ENCODE measurements at regions not wholly inside any gene's neighbourhood (a gene's known extent, or its start where the extent isn't known, plus 50 kb on each side); places are given as distances from the start of the nearest gene placed in this dataset.

DNA sequence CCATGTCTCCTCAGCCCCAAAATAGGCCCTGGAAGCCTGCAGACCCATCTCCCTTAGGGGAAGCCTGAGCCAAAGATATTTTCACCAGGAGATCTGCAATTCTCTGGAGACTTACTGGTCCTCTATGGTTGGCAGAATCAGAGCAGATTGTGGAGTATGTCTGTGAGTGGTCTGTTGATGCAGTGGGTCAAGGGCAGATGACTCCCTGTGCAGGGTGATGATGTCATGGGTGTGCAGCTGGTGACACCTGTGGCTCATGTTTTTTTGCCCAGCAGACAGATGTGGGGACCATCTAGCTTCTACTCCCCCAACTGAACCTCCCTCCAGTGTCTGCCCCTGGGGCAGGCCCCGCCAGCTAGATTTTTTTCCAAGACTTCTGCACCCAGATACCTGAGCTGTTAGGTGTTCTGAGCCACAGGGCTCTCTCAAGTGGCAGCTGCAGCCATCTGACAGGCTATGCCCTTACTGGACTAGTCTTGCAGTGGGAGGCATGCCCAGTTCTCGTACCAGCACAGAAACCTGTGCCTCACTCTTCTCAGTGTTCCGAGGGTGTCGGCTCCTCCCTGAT, 558.7 kb upstream of the LRRTM1 start:
- no peak for DNase-seq (ENCODE audit: low read depth in 2 of 2)

DNA sequence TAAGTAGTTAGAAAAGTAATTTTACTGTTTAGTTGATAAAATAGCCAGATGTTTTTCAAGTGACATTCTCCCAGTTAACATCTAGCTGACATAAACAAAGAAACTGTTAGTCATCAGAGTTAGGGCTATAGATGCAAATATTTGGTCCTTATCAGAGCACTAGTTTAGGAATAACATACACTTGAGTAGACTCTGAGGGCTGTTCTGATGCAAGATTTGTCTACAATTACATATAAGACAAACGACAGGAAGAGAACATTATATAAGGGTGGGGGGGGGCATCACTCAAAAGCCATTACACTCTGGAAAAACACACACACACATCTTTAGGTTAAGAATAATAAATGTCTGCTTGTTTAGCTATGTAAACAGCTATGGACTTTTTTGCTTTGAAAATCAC, 554.4 kb upstream of the LRRTM1 start:
- DNase-seq (ENCODE audit: low read depth in 2 of 2) = no peak

- no peak for DNase-seq (ENCODE audit: low read depth in 2 of 2)
Observed at GRCh38 chr2:80856227-80856626, 551.7 kb upstream of the LRRTM1 start.

GRCh38 chr2:80854831-80855230, 550.3 kb upstream of the LRRTM1 start:
- DNase-seq (ENCODE audit: low read depth in 2 of 2) = no peak

DNA sequence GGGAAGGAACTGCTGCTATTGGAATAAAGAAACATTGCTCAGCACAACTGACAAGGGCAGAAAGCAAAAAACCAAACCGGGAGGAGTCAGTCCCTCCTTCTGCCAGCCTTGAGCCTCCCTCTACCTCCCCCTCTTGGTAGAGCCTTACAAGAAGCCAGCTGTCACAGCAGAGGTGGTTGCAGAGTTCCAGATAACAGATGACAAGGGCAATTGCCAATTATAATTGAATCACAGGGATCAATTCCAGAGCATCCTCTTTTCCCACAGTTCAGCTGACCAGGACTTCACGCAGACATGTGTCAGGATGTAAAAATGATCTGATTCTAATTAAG, 548.2 kb upstream of the LRRTM1 start:
- DNase-seq (ENCODE audit: low read depth in 2 of 2) = no peak

- no peak for DNase-seq (ENCODE audit: low read depth in 2 of 2)
Observed at GRCh38 chr2:80852079-80852807, 547.7 kb upstream of the LRRTM1 start.

DNA sequence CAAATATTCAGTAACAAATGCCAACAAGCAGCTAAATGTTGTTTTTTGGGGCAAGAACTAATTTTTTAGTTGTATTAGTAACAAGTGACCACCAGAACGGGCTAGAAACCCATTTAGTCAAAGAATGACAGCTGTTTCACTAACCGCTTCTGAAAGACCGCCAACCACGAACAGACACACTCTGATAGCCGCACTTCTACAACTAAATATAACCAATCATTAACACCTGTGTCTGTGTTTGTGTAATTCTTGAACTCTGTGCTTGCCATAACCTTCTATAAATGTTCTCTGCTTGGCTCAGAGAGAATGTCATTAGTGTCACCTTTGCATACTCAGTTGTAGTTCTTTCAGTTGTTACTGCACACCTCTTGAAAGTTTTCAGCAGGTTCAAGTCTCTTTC, 526.3 kb upstream of the LRRTM1 start:
- DNase-seq (ENCODE audit: low read depth in 2 of 2) = no peak

GRCh38 chr2:80822999-80823398, 518.4 kb upstream of the LRRTM1 start:
- no peak for DNase-seq (ENCODE audit: low read depth in 2 of 2)

DNA sequence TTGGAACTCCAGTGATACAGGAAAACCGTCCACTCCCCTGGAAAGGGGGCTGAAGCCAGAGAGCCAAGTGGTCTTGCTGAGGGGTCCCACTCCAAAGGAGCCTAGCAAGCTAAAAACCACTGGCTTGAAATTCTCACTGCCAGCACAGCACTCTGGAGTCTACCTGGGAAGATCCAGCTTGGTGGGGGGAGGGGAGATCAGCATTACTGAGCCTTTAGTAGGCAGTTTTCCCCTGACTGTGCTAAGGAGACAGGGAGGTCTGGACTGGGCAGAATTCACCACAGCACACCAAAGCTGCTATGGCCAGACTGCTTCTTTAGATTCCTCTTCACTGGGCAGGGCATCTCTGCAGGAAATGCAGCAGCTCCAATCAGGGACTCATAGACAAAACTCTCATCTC, 510.7 kb upstream of the LRRTM1 start:
- DNase-seq (ENCODE audit: low read depth in 2 of 2) = no peak

GRCh38 chr2:80786584-80786983, 482.0 kb upstream of the LRRTM1 start:
- no peak for DNase-seq (ENCODE audit: low read depth in 2 of 2)

- no peak for DNase-seq (ENCODE audit: low read depth in 2 of 2)
Observed at GRCh38 chr2:80778704-80779103, 474.2 kb upstream of the LRRTM1 start.

DNA sequence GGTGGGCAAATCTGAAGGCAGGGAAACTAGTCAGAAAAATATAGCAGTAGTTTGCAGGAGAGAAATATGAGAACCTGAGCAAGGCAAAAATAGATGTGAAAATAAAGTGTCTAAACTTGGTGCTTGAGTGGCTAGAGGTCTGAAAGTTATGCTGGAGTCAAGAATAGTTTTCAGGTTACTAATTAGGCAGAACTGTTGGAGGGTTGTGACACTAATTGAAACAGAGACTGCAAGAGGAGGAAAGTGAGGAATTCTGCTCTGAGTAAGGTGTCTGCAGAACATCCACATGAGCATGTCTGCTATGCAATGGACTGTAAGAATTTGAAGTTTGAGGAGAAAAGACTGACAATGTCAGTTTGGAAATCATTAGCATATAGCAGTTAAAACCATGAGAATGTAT, 444.0 kb upstream of the LRRTM1 start:
- no peak for DNase-seq (ENCODE audit: low read depth in 2 of 2)

DNA sequence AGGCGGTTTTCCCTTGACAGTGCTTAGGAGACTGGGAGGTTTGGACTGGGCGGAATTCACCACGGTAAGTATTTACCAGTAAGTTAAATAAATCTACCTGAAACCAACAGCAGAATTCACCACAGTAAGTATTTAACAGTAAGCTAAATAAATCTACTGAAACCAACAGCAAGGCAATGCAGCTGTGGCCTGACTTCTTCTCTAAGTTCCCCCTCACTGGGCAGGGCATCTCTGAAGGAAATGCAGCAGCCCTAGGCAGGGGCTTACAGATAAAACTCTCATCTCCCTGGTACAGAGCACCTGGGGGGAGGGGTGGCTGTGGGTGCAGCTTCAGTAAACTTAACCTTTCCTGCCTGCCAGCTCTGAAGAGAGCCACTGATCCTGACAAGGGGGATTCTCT, 432.5 kb upstream of the LRRTM1 start:
- DNase-seq (ENCODE audit: low read depth in 2 of 2) = no peak

DNA sequence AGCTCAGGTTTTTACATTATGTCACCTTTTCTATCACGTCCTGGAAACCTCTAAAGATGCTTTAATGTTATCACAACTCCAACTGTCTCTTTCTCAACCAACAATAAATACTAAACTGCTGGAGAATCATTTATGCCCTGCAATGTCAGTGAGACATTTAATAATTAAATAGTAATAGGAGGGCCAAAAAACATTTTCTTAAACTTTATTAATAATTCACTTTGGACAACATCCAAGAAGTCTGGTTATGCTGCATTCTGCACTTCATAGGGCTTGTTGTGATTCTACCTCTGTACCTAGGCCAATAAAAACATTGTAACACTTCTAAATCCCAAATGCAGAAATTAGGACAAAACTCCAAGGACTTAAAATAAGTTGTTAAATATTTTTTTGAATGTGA, 420.4 kb upstream of the LRRTM1 start:
- DNase-seq (ENCODE audit: low read depth in 2 of 2) = no peak

- no peak for DNase-seq (ENCODE audit: low read depth in 2 of 2)
Observed at GRCh38 chr2:80722803-80723202, 418.3 kb upstream of the LRRTM1 start.

- DNase-seq (ENCODE audit: low read depth in 2 of 2) = no peak
Observed at GRCh38 chr2:80719607-80720006, 415.1 kb upstream of the LRRTM1 start.

DNA sequence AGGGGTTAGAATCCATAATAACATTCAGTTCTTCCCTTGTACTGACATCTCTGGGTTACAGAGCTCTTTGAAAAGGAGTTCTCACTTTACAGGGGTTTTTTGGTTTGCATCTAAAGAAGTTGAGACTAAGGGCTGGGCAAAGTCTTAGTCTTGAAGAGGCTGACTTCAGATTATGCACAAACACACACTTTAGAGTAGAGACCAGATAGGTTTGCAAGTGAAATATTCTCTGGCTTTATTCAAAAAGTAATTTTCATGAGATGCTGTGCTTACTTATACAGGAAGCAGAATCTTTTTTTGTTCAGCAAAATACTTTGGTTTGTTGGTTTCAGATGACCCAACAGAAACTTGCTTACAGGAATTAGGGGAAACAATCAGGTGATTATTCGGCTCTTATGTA, 410.9 kb upstream of the LRRTM1 start:
- DNase-seq (ENCODE audit: low read depth in 2 of 2) = no peak

DNA sequence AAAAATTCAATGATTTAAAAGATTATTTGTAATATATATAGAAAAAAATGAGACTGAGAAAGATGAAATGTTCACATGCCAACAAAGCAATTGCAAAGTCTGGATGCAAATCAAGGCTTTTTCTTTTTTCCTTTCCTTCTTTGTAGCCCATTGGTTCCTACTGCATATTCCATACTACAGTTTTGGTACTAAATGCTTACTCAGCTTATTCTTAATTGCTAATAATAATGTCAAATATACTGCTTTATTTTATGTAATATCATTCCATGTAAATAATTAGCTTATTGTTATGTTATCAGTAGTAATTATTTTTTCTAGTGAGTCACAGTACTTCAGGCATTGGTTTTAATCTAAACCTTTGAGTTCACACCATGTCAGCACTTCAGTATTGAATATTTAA, 407.4 kb upstream of the LRRTM1 start:
- no peak for DNase-seq (ENCODE audit: low read depth in 2 of 2)

- DNase-seq (ENCODE audit: low read depth in 2 of 2) = no peak
Observed at GRCh38 chr2:80706951-80707350, 402.4 kb upstream of the LRRTM1 start.

- no peak for DNase-seq (ENCODE audit: low read depth in 2 of 2)
Observed at GRCh38 chr2:80706541-80706940, 402.0 kb upstream of the LRRTM1 start.

DNA sequence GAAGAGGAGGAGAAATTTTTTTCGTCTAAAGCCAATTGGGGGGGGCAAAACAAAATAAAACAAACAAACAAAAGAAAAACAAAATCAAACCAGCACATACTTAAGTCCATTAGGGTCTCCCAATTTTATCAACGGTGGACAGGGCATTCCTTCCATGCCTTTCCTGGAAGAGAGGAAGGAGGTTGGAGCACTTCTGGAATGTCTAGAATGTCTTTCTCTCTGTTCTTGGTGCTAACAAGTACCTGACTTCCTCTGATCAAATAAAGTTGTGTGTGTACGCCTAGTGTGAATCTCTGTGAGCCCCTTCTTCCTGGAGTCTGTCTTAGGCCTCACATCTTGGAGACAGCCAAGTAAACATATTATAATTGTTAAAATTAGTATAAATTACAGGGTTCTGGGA, 399.0 kb upstream of the LRRTM1 start:
- DNase-seq (ENCODE audit: low read depth in 2 of 2) = no peak

- no peak for DNase-seq (ENCODE audit: low read depth in 2 of 2)
Observed at GRCh38 chr2:80700961-80701360, 396.4 kb upstream of the LRRTM1 start.

All from stimulated activated CD8-positive, alpha-beta memory T cell treated with anti-CD3 and anti-CD28 coated beads, Interleukin-7, amount 100 ng/mL, for 4 hours (primary cell).